ENCODE measurements at regions not wholly inside any gene's neighbourhood (a gene's known extent, or its start where the extent isn't known, plus 50 kb on each side); places are given as distances from the start of the nearest gene placed in this dataset.

- TF ChIP-seq POLR2A (IDR thresholded peaks at IDR 0.05), result no peak
- TF ChIP-seq, protein P1, sequence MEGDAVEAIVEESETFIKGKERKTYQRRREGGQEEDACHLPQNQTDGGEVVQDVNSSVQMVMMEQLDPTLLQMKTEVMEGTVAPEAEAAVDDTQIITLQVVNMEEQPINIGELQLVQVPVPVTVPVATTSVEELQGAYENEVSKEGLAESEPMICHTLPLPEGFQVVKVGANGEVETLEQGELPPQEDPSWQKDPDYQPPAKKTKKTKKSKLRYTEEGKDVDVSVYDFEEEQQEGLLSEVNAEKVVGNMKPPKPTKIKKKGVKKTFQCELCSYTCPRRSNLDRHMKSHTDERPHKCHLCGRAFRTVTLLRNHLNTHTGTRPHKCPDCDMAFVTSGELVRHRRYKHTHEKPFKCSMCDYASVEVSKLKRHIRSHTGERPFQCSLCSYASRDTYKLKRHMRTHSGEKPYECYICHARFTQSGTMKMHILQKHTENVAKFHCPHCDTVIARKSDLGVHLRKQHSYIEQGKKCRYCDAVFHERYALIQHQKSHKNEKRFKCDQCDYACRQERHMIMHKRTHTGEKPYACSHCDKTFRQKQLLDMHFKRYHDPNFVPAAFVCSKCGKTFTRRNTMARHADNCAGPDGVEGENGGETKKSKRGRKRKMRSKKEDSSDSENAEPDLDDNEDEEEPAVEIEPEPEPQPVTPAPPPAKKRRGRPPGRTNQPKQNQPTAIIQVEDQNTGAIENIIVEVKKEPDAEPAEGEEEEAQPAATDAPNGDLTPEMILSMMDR (IDR thresholded peaks at IDR 0.05), result no peak
Measured at GRCh38 chr3:71847794-71848193, 62.8 kb upstream of the PROK2 start.

Measured in vagina (tissue), 2 donors.